Tibial nerve (tissue), 4 donors: ENCODE measurements at regions not wholly inside any gene's neighbourhood (a gene's known extent, or its start where the extent isn't known, plus 50 kb on each side); places are given as distances from the start of the nearest gene placed in this dataset.

Source experiments
- DNase-seq, 2 donors: peaks; one replicate each; pipeline ENCODE4 v3.0.0-alpha.2; 2019; ENCODE audit warnings: low spot score in 2 of 2
- H3K27ac ChIP-seq, 4 donors: fragments of 200-600 bp; sonication (generic) in 3 of 4; one replicate each; pipeline ENCODE4 v1.5.1; 2017 to 2019; ENCODE audit warnings: mild to moderate bottlenecking in 1 of 4
- H3K27me3 ChIP-seq, 2 donors: fragments of 200-600 bp; sonication (generic) in 1 of 2; one replicate each; pipeline versions ENCODE4 v1.5.1 to v1.6.0; 2017 to 2019
- H3K36me3 ChIP-seq, 3 donors: fragments of 200-600 bp; sonication (generic); one replicate each; pipeline ENCODE4 v1.5.1; 2018 to 2019
- H3K4me1 ChIP-seq, 4 donors: fragments of 200-600 bp; sonication (generic) in 3 of 4; one replicate each; pipeline ENCODE4 v1.5.1; 2017 to 2019
- H3K4me3 ChIP-seq, 4 donors: fragments of 200-600 bp; sonication (generic) in 3 of 4; one replicate each; pipeline ENCODE4 v1.5.1; 2017 to 2019; ENCODE audit warnings: mild to moderate bottlenecking in 1 of 4, moderate library complexity in 1 of 4
- H3K9me3 ChIP-seq, 4 donors: fragments of 200-600 bp; sonication (generic) in 3 of 4; one replicate each; pipeline ENCODE4 v1.5.1; 2017 to 2019
- EP300 ChIP-seq, 2 donors: sonication (generic); formaldehyde crosslinking; IDR thresholded peaks; one replicate each; pipeline ENCODE4 v1.6.1; 2017; ENCODE audit warnings: antibody characterized with exemption in 2 of 2, mild to moderate bottlenecking in 1 of 2
- POLR2A ChIP-seq, 2 donors: fragments of 450-650 bp; IDR thresholded peaks; one replicate each; pipeline ENCODE4 v1.6.1; 2017; ENCODE audit warnings: antibody characterized with exemption in 2 of 2, mild to moderate bottlenecking in 2 of 2, moderate library complexity in 2 of 2
- WGBS, 2 donors: methylation state at CpG; one replicate each; pipeline ENCODE4 v1.1.5; 2018; 5-methylcytosine and 5-hydroxymethylcytosine counted together
- TF ChIP-seq, protein P1 (sequence below), 5 experiments: fragments of 200-600 bp in 3 of 5; fragments of 450-650 bp in 2 of 5; sonication (generic) in 3 of 5; IDR thresholded peaks; one replicate each; pipeline ENCODE4 v1.5.1; 2016 to 2019; ENCODE audit warnings: antibody characterized with exemption in 5 of 5, mild to moderate bottlenecking in 3 of 5, moderate library complexity in 2 of 5

DNA sequence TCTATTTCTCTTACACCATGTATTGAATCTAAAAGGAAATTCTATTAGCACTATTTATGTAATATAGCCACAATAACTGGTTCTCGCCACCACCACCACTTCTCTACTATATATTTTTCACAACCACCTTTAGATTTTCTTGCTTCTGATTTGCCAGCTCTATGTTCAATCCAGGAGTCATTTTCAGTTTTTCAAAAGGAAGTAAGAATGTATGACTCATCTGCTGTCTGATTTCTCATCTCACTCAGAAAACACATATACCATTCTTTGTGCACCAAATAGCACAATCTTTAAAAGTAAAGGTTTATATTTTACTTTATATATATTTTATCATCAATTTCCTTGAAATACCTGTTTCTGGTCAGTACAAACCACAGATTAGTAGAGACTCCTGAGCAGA lies 1127.5 kb downstream of the TAF11L14 start:
- Histone ChIP-seq H3K36me3 (no peaks in the 10 kb centered on the region), H3K4me3 (no peak overlapping the region), H3K9me3 (no peaks in the 10 kb centered on the region), H3K4me1 (no peaks in the 10 kb centered on the region), H3K27ac (no peak overlapping the region), H3K27me3 (no peaks in the 10 kb centered on the region)
- DNase-seq, result no peak
- TF ChIP-seq POLR2A (IDR thresholded peaks at IDR 0.05) (no peak), EP300 (IDR thresholded peaks at IDR 0.05) (no peak)
- TF ChIP-seq, protein P1, sequence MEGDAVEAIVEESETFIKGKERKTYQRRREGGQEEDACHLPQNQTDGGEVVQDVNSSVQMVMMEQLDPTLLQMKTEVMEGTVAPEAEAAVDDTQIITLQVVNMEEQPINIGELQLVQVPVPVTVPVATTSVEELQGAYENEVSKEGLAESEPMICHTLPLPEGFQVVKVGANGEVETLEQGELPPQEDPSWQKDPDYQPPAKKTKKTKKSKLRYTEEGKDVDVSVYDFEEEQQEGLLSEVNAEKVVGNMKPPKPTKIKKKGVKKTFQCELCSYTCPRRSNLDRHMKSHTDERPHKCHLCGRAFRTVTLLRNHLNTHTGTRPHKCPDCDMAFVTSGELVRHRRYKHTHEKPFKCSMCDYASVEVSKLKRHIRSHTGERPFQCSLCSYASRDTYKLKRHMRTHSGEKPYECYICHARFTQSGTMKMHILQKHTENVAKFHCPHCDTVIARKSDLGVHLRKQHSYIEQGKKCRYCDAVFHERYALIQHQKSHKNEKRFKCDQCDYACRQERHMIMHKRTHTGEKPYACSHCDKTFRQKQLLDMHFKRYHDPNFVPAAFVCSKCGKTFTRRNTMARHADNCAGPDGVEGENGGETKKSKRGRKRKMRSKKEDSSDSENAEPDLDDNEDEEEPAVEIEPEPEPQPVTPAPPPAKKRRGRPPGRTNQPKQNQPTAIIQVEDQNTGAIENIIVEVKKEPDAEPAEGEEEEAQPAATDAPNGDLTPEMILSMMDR (IDR thresholded peaks at IDR 0.05), result no peak
- 93 to 95% methylated on average over 1 of the region's 1 CpG for WGBS, 2 donors

DNA sequence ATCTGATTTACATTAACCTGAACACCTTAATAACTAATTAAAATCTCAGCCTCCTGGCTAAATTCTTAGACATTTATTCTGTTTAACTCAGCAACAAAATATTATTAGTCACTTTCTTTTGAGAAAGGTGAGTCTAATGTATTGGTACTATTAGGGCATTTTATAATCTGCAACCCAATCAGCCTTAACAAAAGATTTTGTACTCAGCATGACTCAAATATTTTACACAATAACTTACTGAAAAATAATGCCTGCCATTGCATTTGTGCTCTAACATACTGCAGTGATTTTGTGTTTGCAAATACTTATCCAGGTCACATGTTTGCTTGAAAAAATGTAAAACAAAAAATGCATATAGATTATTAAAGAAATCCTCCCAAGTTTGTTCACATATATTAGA lies 1129.9 kb downstream of the TAF11L14 start:
- no peaks in the 10 kb centered on the region for H3K4me1 ChIP-seq
- H3K36me3 ChIP-seq, result no peaks in the 10 kb centered on the region
- TF ChIP-seq, protein P1 (IDR thresholded peaks at IDR 0.05), result no peak
- TF ChIP-seq EP300 (IDR thresholded peaks at IDR 0.05) (no peak), POLR2A (IDR thresholded peaks at IDR 0.05) (no peak)
- DNase-seq, result no peak
- H3K9me3 ChIP-seq, result no peaks in the 10 kb centered on the region
- H3K27me3 ChIP-seq, result no peaks in the 10 kb centered on the region
- no peak overlapping the region for H3K27ac ChIP-seq
- no peak overlapping the region for H3K4me3 ChIP-seq

DNA sequence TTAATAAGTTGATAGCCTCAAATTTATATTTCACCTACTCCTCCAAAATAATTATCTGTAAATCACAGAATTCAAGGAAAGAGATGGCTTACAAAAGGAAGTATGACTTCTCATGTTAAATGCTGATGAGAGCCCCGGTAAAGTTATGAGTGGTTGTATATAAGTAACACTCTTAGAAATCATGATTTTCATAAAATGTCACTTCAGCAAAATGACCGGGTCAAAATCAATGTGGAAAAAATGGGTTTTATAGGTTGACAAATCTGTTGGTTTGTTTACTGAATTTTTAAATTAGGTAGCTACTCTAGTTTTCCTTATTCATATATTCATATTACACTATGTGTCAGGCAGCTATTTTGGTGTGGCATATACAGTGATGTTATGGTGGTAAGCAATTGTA lies 1131.0 kb downstream of the TAF11L14 start:
- Histone ChIP-seq H3K4me1 (no peaks in the 10 kb centered on the region), H3K36me3 (no peaks in the 10 kb centered on the region), H3K4me3 (no peak overlapping the region), H3K9me3 (no peaks in the 10 kb centered on the region), H3K27ac (no peak overlapping the region), H3K27me3 (no peaks in the 10 kb centered on the region)
- TF ChIP-seq, protein P1 (IDR thresholded peaks at IDR 0.05), result no peak
- WGBS, 2 donors, result 98% methylated on average over 2 of the region's 2 CpGs
- DNase-seq, result no peak

DNA sequence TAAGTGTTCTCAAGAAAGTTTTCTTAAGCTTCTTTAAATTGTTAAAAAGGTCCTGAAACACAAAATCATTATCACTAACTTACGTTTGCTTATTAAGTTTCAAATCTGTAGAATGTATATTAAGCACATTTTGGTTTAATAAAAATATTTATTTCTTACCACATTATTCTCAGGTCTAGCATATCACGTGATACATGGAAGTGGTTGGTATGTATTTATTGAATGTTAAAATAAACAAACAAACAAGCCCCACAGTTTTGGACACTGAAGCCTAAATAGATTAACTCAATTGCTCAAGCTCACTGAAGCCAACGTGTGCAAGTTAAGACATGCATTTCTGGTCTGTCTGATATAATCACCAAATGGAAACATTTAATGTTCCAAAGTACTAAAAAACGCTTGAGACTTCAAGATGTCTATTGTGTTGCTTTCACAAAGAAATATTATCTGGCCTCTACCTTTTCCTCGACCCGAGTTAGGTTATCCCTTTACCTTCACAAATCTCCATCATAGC lies 1136.9 kb downstream of the TAF11L14 start:
- H3K9me3 ChIP-seq, result no peaks in the 10 kb centered on the region
- TF ChIP-seq EP300 (IDR thresholded peaks at IDR 0.05), result no peak
- TF ChIP-seq POLR2A (IDR thresholded peaks at IDR 0.05), result no peak
- TF ChIP-seq, protein P1 (IDR thresholded peaks at IDR 0.05), result no peak
- no peak for DNase-seq
- 83 to 88% methylated on average over 6 of the region's 6 CpGs for WGBS, 2 donors
- H3K27me3 ChIP-seq, result no peaks in the 10 kb centered on the region
- H3K4me1 ChIP-seq, result no peaks in the 10 kb centered on the region
- no peak overlapping the region for H3K27ac ChIP-seq
- no peak overlapping the region for H3K4me3 ChIP-seq
- H3K36me3 ChIP-seq, result no peaks in the 10 kb centered on the region

DNA sequence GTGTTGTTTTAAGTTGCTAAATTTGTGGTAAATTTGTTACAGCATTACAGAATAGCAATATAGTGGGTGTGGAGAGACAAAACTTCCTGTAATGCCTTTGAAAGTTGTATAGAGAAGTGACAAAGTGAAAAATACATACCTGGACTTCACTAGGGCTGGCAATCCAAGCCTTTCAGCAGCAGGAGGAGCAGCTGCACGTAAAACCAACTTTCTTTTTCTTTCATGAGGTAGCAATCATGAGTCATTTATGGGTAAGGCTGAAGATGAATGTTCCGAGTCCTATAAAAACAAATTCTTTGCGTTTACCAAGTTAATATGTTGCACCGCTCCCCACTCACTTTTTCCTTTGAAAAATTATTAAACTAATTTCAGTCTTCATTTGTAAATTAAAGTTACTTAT lies 1138.2 kb downstream of the TAF11L14 start:
- TF ChIP-seq POLR2A (IDR thresholded peaks at IDR 0.05) (no peak), EP300 (IDR thresholded peaks at IDR 0.05) (no peak)
- TF ChIP-seq, protein P1 (IDR thresholded peaks at IDR 0.05), result no peak
- H3K27ac ChIP-seq, result no peak overlapping the region
- H3K36me3 ChIP-seq, result no peaks in the 10 kb centered on the region
- DNase-seq, result no peak
- WGBS, 2 donors, result 54% methylated on average over 4 of the region's 4 CpGs
- H3K4me3 ChIP-seq, result no peak overlapping the region
- H3K27me3 ChIP-seq, result no peaks in the 10 kb centered on the region
- H3K9me3 ChIP-seq, result no peaks in the 10 kb centered on the region
- no peaks in the 10 kb centered on the region for H3K4me1 ChIP-seq
